ENCODE measurements at regions not wholly inside any gene's neighbourhood (a gene's known extent, or its start where the extent isn't known, plus 50 kb on each side); places are given as distances from the start of the nearest gene placed in this dataset.

DNA sequence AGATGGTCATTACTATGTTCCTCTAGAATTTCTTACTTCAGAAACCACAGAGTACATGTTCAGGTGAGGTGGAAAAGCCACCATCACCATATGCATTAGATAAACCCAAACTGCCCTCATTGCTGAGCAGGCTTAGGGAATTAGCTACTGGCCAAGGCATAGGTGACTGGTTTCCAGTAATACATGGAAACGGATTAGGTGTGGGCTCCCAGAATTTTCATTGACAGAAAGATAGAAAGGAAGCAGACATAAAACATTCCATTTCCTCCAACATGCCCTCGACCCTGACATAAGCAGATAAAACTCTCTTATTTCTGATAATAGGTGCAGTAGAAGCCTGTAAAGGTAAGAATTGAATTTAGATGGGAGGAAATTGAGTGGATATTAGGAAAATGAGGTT lies 1466.1 kb downstream of the SUCLG1 start:
- TF ChIP-seq POLR2AphosphoS5 (IDR thresholded peaks at IDR 0.05) (no peak), POLR2A (IDR thresholded peaks at IDR 0.05) (no peak), CTCF (IDR thresholded peaks at IDR 0.05) (no peak)

Measured in breast epithelium (tissue), 3 donors.